ENCODE measurements at regions not wholly inside any gene's neighbourhood (a gene's known extent, or its start where the extent isn't known, plus 50 kb on each side); places are given as distances from the start of the nearest gene placed in this dataset.

DNA sequence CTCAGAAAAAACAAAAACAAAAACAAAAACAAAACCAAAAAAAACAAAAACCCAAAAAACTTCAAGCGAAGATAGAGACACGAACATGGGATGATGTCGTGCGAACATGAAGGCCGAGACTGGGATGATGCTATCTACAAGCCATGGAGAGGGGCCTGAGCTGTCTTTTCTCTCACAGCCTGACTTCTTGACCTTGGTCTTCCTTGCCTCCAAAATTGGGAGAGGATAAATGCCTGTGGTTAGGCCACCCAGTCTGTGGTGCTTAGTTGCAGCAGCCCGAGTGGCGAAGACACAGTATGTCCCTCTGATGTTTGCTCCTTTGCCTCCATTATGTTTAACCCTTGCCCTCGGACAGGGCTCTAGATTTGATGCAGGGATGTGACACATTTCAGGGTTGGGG, 130.4 kb upstream of the BASP1 start:
- TF ChIP-seq, protein P1, sequence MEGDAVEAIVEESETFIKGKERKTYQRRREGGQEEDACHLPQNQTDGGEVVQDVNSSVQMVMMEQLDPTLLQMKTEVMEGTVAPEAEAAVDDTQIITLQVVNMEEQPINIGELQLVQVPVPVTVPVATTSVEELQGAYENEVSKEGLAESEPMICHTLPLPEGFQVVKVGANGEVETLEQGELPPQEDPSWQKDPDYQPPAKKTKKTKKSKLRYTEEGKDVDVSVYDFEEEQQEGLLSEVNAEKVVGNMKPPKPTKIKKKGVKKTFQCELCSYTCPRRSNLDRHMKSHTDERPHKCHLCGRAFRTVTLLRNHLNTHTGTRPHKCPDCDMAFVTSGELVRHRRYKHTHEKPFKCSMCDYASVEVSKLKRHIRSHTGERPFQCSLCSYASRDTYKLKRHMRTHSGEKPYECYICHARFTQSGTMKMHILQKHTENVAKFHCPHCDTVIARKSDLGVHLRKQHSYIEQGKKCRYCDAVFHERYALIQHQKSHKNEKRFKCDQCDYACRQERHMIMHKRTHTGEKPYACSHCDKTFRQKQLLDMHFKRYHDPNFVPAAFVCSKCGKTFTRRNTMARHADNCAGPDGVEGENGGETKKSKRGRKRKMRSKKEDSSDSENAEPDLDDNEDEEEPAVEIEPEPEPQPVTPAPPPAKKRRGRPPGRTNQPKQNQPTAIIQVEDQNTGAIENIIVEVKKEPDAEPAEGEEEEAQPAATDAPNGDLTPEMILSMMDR (IDR thresholded peaks at IDR 0.05; ENCODE audit: insufficient read depth, low read depth, low read length, missing control alignments): no peak
- DNase-seq (ENCODE audit: low read depth): no peak

DNA sequence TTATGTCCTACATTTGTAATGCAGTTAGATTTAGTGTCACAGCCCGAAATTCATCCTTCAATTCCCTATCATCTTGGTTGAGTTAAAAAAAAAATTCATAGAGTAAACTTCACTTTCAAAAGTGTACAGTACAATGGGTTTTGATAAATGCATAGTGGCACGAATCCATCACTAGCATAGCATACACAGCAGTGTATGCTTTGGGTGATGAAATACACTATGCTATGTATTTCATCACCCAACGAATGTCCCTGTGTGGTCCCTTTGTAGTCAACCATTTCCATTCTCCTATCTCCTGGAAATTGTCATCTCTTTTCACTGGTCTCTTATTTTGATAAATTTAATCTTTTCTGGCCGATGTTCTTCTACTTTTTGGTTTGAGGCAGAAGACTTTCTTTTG, 129.4 kb upstream of the BASP1 start:
- DNase-seq (ENCODE audit: low read depth): no peak
- TF ChIP-seq, protein P1 (IDR thresholded peaks at IDR 0.05; ENCODE audit: insufficient read depth, low read depth, low read length, missing control alignments): no peak
- H3K4me3 ChIP-seq (ENCODE audit: low read length): no peak overlapping the region

More for the DNA sequence above, 130.4 kb upstream of the BASP1 start:
- H3K4me3 ChIP-seq (ENCODE audit: low read length): no peak overlapping the region

DNA sequence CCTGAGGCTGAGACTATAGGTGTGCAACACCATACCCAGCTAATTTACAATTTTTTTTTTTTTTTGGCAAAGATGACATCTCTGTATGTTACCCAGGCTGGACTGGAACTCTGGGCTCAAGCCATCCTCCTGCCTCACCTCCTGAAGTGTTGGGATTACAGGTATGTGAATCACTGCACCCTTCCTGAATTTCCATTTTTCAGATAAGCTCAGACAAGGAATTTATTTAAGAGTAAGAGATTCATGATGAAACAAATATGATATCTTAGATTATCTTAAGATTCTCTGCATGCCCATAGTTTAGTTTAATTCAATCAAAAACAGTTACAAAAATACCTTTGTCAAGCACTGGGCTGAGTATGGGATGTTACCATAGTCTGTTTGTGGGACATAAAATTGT, 128.4 kb upstream of the BASP1 start:
- H3K4me3 ChIP-seq (ENCODE audit: low read length): no peak overlapping the region
- TF ChIP-seq, protein P1 (IDR thresholded peaks at IDR 0.05; ENCODE audit: insufficient read depth, low read depth, low read length, missing control alignments): no peak
- DNase-seq (ENCODE audit: low read depth): no peak

DNA sequence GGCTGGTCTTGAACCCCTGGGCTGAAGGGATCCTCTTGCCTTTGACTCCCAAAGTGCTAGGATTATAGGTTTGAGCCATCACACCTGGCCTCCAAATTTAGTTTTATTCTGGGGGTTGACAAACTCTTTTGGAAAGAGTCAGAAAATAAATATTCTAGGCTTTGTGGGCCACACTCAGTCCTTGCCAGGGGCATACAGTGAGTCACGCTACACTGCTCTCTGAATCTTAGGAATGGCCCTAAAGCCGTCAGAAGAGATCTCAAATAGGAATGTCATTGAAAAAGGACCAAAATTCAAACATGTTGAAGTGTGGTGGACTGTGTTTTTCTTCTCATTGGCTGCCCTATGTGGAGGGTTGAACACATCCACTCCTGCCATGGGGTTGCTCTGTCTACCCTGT, 127.7 kb upstream of the BASP1 start:
- DNase-seq (ENCODE audit: low read depth): peak; percentile 44
- no peak overlapping the region for H3K4me3 ChIP-seq (ENCODE audit: low read length)
- TF ChIP-seq, protein P1 (IDR thresholded peaks at IDR 0.05; ENCODE audit: insufficient read depth, low read depth, low read length, missing control alignments): no peak

DNA sequence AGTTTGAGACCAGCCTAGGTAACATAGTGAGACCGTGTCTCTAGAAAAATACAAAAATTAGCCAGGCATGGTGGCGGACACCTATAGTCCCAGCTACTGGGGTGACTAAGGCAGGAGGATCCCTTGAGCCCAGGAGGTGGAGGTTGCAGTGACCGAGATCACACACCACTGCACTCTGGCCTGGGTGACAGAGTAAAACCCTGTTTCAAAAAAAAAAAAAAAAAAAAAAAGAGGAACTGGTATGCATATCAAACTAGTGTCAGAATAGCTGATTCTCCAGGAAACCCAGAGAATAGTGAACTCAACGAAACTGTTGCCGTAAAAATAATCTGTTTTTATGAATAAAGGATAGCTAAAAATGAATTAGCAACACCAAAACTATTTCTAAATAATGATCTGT, 126.6 kb upstream of the BASP1 start:
- TF ChIP-seq, protein P1 (IDR thresholded peaks at IDR 0.05; ENCODE audit: insufficient read depth, low read depth, low read length, missing control alignments): no peak
- no peak overlapping the region for H3K4me3 ChIP-seq (ENCODE audit: low read length)
- no peak for DNase-seq (ENCODE audit: low read depth)

DNA sequence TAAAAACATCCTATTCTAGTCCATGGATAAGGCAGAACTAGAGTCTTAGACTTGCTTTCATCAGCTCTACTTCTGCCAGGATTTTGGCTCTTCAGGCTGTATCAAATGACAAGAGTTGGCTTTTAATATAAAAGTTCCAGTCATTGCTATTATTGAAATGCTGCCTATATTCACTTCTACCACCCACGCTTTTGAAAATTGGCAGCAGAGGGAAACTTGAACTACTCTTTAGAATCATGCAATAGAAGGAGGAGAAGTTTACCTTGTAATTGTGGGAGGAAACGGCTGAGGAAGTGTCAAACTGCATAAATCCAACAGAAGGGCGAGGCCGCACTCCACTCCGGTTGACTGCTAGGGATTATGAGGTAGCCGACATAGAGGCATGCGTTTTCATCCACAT, 122.6 kb upstream of the BASP1 start:
- peak; percentile 25 for DNase-seq (ENCODE audit: low read depth)
- no peak overlapping the region for H3K4me3 ChIP-seq (ENCODE audit: low read length)
- TF ChIP-seq, protein P1 (IDR thresholded peaks at IDR 0.05; ENCODE audit: insufficient read depth, low read depth, low read length, missing control alignments): no peak

DNA sequence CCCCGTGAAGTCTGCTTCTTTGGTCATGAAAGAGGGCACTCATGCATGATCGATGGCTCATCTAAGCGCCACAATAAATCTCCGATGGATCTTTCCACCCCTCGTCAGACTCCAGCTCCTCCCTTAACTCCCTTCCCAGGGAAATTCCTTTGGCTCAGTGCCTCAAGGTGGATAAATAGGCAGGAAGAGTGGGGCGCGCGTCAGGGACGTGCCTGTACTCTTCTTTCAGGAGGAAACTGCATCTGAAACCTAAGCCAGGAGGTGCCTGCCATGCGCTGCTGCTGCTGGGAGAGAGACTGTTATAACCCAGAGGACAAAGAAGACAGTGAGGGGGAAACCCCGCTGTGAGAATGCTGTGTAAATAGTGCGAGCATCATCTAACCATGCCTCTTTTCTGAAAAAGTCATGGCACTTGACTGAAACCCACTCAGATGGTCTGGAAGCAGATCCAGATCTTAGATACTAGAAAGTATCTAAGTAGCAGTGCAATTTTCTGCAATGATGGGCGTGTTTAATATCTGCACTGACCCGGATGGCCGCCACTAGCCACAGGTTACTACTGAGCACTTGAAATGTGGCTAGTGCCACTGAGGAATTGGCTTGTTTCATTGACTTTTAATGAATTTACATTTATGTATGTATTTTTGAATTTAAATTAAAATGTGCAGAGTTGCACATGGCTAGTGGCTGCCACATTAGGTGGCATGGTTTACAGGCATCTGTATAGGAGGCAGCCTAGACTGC, 120.3 kb upstream of the BASP1 start:
- peak; percentile 71 for DNase-seq (ENCODE audit: low read depth)
- no peak overlapping the region for H3K4me3 ChIP-seq (ENCODE audit: low read length)
- TF ChIP-seq, protein P1 (IDR thresholded peaks at IDR 0.05; ENCODE audit: insufficient read depth, low read depth, low read length, missing control alignments): no peak

Measured in epithelial cell of esophagus (primary cell).